ENCODE measurements at regions not wholly inside any gene's neighbourhood (a gene's known extent, or its start where the extent isn't known, plus 50 kb on each side); places are given as distances from the start of the nearest gene placed in this dataset.

- no peak for TF ChIP-seq POLR2A (IDR thresholded peaks at IDR 0.05)
- no peak for TF ChIP-seq CTCF (IDR thresholded peaks at IDR 0.05)
Observed at GRCh38 chr14:103255555-103255954, 78.5 kb upstream of the EIF5 start.

Data from right lobe of liver (tissue), 4 donors.